IMR-90 (cell line): ENCODE measurements at regions not wholly inside any gene's neighbourhood (a gene's known extent, or its start where the extent isn't known, plus 50 kb on each side); places are given as distances from the start of the nearest gene placed in this dataset.

Experiments used
- ATAC-seq: fragments of 200-7000 bp; cut with Tn5 transposase; 2 replicates; pipeline ENCODE4 v1.9.1; 2020; ENCODE audit warnings: low read depth, mild to moderate bottlenecking, moderate library complexity
- BruUV-seq: library from RNA; stranded (reverse); fragments of 400-500 nt; replicated peaks from 2 replicates; lab custom pipeline; 2021; lab: Mats Ljungman, UMichigan
- CTCF ChIA-PET: fragments of 300-600 bp; formaldehyde crosslinking; extraction: SDS; loops from one replicate; lab custom pipeline; 2021; ENCODE audit warnings: antibody characterized with exemption; lab: Yijun Ruan, JAX
- POLR2A ChIA-PET: fragments of 300-600 bp; sonication (Branson Sonifier 250); formaldehyde crosslinking; loops from one replicate; lab custom pipeline; 2022; ENCODE audit warnings: antibody characterized with exemption; ENCODE audit not compliant: unreplicated experiment; lab: Charles Lee
- DNase-seq: peaks from one replicate; pipeline ENCODE4 v3.0.0; 2013
- H2AFZ ChIP-seq: replicated peaks from 2 replicates; pipeline ENCODE3; 2013; ENCODE audit warnings: low read length, mild to moderate bottlenecking; ENCODE audit not compliant: poor library complexity
- H2AK5ac ChIP-seq: 2 replicates; pipeline ENCODE4 v1.6.1; 2013; ENCODE audit warnings: low read depth, low read length, inconsistent platforms
- H2AK9ac ChIP-seq: replicated peaks from 2 replicates; pipeline ENCODE3; 2013; ENCODE audit warnings: mild to moderate bottlenecking, low read depth, low read length, moderate library complexity; ENCODE audit not compliant: poor library complexity
- H2BK120ac ChIP-seq: 2 replicates; pipeline ENCODE4 v1.6.1; 2013; ENCODE audit warnings: low read depth, low read length, inconsistent platforms
- H2BK15ac ChIP-seq: 3 replicates; pipeline ENCODE4 v1.6.1; 2013; ENCODE audit warnings: low read depth, low read length, inconsistent platforms
- H2BK20ac ChIP-seq: 2 replicates; pipeline ENCODE4 v1.6.1; 2013; ENCODE audit warnings: low read depth, mild to moderate bottlenecking, inconsistent platforms, low read length, moderate library complexity
- H2BK5ac ChIP-seq: 2 replicates; pipeline ENCODE4 v1.6.1; 2013; ENCODE audit warnings: mild to moderate bottlenecking, low read depth, low read length, inconsistent platforms; ENCODE audit not compliant: poor library complexity, severe bottlenecking
- H3K14ac ChIP-seq: replicated peaks from 2 replicates; pipeline ENCODE4 v1.6.1; 2013; ENCODE audit warnings: low read depth, low read length, inconsistent platforms
- H3K18ac ChIP-seq: 2 replicates; pipeline ENCODE4 v1.6.1; 2013; ENCODE audit warnings: low read depth, low read length, control low read depth
- H3K23ac ChIP-seq: 2 replicates; pipeline ENCODE4 v1.6.1; 2013; ENCODE audit warnings: low read depth, low read length, inconsistent platforms
- H3K27ac ChIP-seq: 2 replicates; pipeline ENCODE4 v1.5.1; 2013; ENCODE audit warnings: mild to moderate bottlenecking, control low read depth, low read length; ENCODE audit not compliant: insufficient read depth
- H3K27me3 ChIP-seq: 2 replicates; pipeline ENCODE4 v1.6.1; 2013; ENCODE audit warnings: low read length; ENCODE audit not compliant: control insufficient read depth, insufficient read depth
- H3K36me3 ChIP-seq: 2 replicates; pipeline ENCODE4 v1.6.1; 2013; ENCODE audit warnings: low read length, mixed read lengths; ENCODE audit not compliant: control insufficient read depth, insufficient read depth
- H3K4ac ChIP-seq: 2 replicates; pipeline ENCODE4 v1.6.1; 2013; ENCODE audit warnings: low read depth, low read length, inconsistent platforms
- H3K4me1 ChIP-seq: 2 replicates; pipeline ENCODE4 v1.6.1; 2013; ENCODE audit warnings: low read length, mixed read lengths; ENCODE audit not compliant: control insufficient read depth, insufficient read depth
- H3K4me2 ChIP-seq: 2 replicates; pipeline ENCODE4 v1.6.1; 2013; ENCODE audit warnings: low read depth, mild to moderate bottlenecking, control low read depth, low read length, moderate library complexity
- H3K4me3 ChIP-seq: 2 replicates; pipeline ENCODE4 v1.5.1; 2013; ENCODE audit warnings: low read depth, mild to moderate bottlenecking, control low read depth, low read length, moderate library complexity; ENCODE audit not compliant: insufficient read depth
- H3K56ac ChIP-seq: 2 replicates; pipeline ENCODE4 v1.6.1; 2013; ENCODE audit warnings: low read length, inconsistent platforms; ENCODE audit not compliant: insufficient read depth; ENCODE audit errors: extremely low read depth
- H3K79me1 ChIP-seq, 2 experiments: 2 replicates each; pipeline ENCODE4 v1.6.1; 2013; ENCODE audit warnings: low read length in 2 of 2, inconsistent platforms in 1 of 2, low read depth in 1 of 2
- H3K9ac ChIP-seq: 2 replicates; pipeline ENCODE4 v1.6.1; 2013; ENCODE audit warnings: low read depth, low read length, control low read depth
- H3K9me1 ChIP-seq: 2 replicates; pipeline ENCODE4 v1.6.1; 2013; ENCODE audit warnings: low read length, inconsistent platforms; ENCODE audit not compliant: insufficient read depth
- H3K9me3 ChIP-seq: 2 replicates; pipeline ENCODE4 v1.6.1; 2013; ENCODE audit warnings: low read length; ENCODE audit not compliant: control insufficient read depth, insufficient read depth
- H4K20me1 ChIP-seq: 2 replicates; pipeline ENCODE4 v1.6.1; 2013; ENCODE audit warnings: low read length, inconsistent platforms; ENCODE audit not compliant: insufficient read depth
- H4K5ac ChIP-seq: 2 replicates; pipeline ENCODE4 v1.6.1; 2013; ENCODE audit warnings: mild to moderate bottlenecking, low read depth, low read length, control low read depth
- H4K8ac ChIP-seq, 2 experiments: 2 replicates each; pipeline ENCODE4 v1.6.1; 2013; ENCODE audit warnings: low read depth in 2 of 2, low read length in 2 of 2, control low read depth in 1 of 2, inconsistent platforms in 1 of 2
- H4K91ac ChIP-seq: 2 replicates; pipeline ENCODE4 v1.6.1; 2013; ENCODE audit warnings: low read depth, low read length, inconsistent platforms; ENCODE audit not compliant: insufficient read depth
- BHLHE40 ChIP-seq: fragments of 150-350 bp; IDR thresholded peaks from 2 replicates; pipeline ENCODE4 v1.6.1; 2016; ENCODE audit warnings: mild to moderate bottlenecking, low read depth, low read length
- CEBPB ChIP-seq: IDR thresholded peaks from 2 replicates; pipeline ENCODE4 v1.6.1; 2012; ENCODE audit warnings: low read depth, low read length, improper control_type of control experiment
- FOS ChIP-seq: fragments of 150-350 bp; IDR thresholded peaks from 2 replicates; pipeline ENCODE4 v1.6.1; 2016; ENCODE audit warnings: low read depth, low read length
- NFE2L2 ChIP-seq: fragments of 150-350 bp; IDR thresholded peaks from 2 replicates; pipeline ENCODE4 v1.6.1; 2016; ENCODE audit warnings: low read depth, mild to moderate bottlenecking, low read length
- POLR2A ChIP-seq: IDR thresholded peaks from 2 replicates; pipeline ENCODE4 v1.6.1; 2012; ENCODE audit warnings: mild to moderate bottlenecking, low read depth, low read length
- RAD21 ChIP-seq: IDR thresholded peaks from 2 replicates; pipeline ENCODE4 v1.6.1; 2012; ENCODE audit warnings: low read length, improper control_type of control experiment
- RCOR1 ChIP-seq: IDR thresholded peaks from 2 replicates; pipeline ENCODE4 v1.6.1; 2012; ENCODE audit warnings: mild to moderate bottlenecking, low read length, improper control_type of control experiment; ENCODE audit not compliant: insufficient replicate concordance
- WGBS, 2 experiments: methylation state at CpG; one replicate each; pipeline versions ENCODE4 v1.1.5 to v1.1.7; 2013; ENCODE audit warnings: missing lambda C conversion rate in 2 of 2; ENCODE audit not compliant: insufficient read length in 1 of 2; ENCODE audit errors: extremely low coverage in 2 of 2; 5-methylcytosine and 5-hydroxymethylcytosine counted together
- dilution Hi-C: fragments of 300-500 bp; cut with HindIII; formaldehyde crosslinking; loops from one replicate; pipeline ENCODE4 v1.14.3; 2018; ENCODE audit warnings: low sequenced_read_pairs; ENCODE audit not compliant: unreplicated experiment
- in situ Hi-C: fragments of 300-500 bp; cut with MboI; formaldehyde crosslinking; loops from 3 replicates; pipeline ENCODE4 v1.14.3; 2019; ENCODE audit warnings: low sequenced_read_pairs, inconsistent platforms, mixed read lengths
- intact Hi-C: fragments of 100-400 bp; cut with micrococcal nuclease; formaldehyde crosslinking; loops from 2 replicates; pipeline ENCODE4 v1.10.0; 2022
- TF ChIP-seq, protein P1 (sequence below): fragments of 150-350 bp; IDR thresholded peaks from 2 replicates; pipeline ENCODE4 v1.6.1; 2017; ENCODE audit warnings: mild to moderate bottlenecking, antibody characterized with exemption, low read length, low read depth

DNA sequence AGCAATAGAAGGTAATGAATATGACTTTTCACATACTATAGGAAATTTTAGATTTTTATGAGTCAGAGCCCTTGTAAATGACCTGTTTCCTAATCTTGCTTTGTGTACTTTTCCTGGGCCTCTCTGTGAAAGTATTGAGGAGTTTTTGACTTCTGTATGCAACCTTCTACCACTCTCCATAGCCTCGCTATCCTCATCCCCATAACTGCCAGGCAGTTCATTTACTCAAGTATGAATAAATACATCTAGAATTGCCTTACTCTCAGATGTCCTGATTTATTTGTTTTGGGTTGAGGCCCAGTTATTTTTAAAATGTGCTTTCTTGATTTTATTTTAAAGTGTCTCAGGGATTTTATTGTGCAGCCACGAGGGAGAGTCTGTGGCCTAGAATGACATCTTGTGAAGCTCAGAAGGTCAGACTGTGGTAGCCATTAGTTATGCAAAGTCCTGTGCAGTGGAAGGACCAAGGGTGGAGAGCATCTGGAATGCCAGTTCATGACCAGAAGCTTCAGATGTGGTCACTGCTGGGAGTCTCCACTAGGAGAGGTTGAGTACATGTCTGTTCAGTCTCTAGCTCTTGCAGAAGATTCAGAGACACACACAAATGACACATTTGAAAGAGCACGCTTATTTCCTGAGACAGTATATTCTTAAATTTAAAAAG is 346.2 kb upstream of the IMPG1 start:
- no peaks in the 10 kb centered on the region for H3K79me1 ChIP-seq
- no TSS peak for BruUV-seq
- ChIA-PET POLR2A (no interaction called here), CTCF (no interaction called here)
- no peak overlapping the region for H3K27ac ChIP-seq
- no peaks in the 10 kb centered on the region for H4K20me1 ChIP-seq
- no peak for DNase-seq
- no peak overlapping the region for H3K56ac ChIP-seq
- H2BK15ac ChIP-seq = no peak overlapping the region
- in situ Hi-C loops = no loop called here
- no peak overlapping the region for H2AK5ac ChIP-seq
- H2BK20ac ChIP-seq = no peak overlapping the region
- H3K9me3 ChIP-seq = peaks cover 11% of the 10 kb centered on the region
- no peak overlapping the region for H3K4ac ChIP-seq
- H2BK120ac ChIP-seq = no peak overlapping the region
- no peaks in the 10 kb centered on the region for H3K36me3 ChIP-seq
- no peak overlapping the region for H3K18ac ChIP-seq
- H3K4me3 ChIP-seq = no peak overlapping the region
- no peaks in the 10 kb centered on the region for H3K27me3 ChIP-seq
- intact Hi-C loops = no loop called here
- H3K4me1 ChIP-seq = no peaks in the 10 kb centered on the region
- dilution Hi-C loops = no loop called here
- H4K5ac ChIP-seq = no peak overlapping the region
- TF ChIP-seq, protein P1, sequence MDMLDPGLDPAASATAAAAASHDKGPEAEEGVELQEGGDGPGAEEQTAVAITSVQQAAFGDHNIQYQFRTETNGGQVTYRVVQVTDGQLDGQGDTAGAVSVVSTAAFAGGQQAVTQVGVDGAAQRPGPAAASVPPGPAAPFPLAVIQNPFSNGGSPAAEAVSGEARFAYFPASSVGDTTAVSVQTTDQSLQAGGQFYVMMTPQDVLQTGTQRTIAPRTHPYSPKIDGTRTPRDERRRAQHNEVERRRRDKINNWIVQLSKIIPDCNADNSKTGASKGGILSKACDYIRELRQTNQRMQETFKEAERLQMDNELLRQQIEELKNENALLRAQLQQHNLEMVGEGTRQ = no peak
- TF ChIP-seq POLR2A (no peak), BHLHE40 (no peak), RAD21 (no peak), RCOR1 (no peak), NFE2L2 (no peak), FOS (no peak), CEBPB (no peak)
- no peak overlapping the region for H3K14ac ChIP-seq
- H4K8ac ChIP-seq = no peak overlapping the region
- no peak overlapping the region for H3K9ac ChIP-seq
- no peak overlapping the region for H4K91ac ChIP-seq
- no peaks in the 10 kb centered on the region for H3K9me1 ChIP-seq
- 0% methylated on average over 1 of the region's 3 CpGs; no CpG with 5 or more reads in 1 of the 2 experiments for WGBS, 2 experiments
- H3K23ac ChIP-seq = no peak overlapping the region
- ATAC-seq = no peak
- H2BK5ac ChIP-seq = no peak overlapping the region
- no peak overlapping the region for H2AK9ac ChIP-seq
- no peak overlapping the region for H3K4me2 ChIP-seq
- H2AFZ ChIP-seq = no peak overlapping the region
